ENCODE measurements at regions not wholly inside any gene's neighbourhood (a gene's known extent, or its start where the extent isn't known, plus 50 kb on each side); places are given as distances from the start of the nearest gene placed in this dataset.
A peak's percentile ranks its signal among the peaks of the same experiment; 100 is the strongest.

GRCh38 chr12:127293507-127294310 lies 973.3 kb upstream of the TMEM132C start:
- TF ChIP-seq, protein P1, sequence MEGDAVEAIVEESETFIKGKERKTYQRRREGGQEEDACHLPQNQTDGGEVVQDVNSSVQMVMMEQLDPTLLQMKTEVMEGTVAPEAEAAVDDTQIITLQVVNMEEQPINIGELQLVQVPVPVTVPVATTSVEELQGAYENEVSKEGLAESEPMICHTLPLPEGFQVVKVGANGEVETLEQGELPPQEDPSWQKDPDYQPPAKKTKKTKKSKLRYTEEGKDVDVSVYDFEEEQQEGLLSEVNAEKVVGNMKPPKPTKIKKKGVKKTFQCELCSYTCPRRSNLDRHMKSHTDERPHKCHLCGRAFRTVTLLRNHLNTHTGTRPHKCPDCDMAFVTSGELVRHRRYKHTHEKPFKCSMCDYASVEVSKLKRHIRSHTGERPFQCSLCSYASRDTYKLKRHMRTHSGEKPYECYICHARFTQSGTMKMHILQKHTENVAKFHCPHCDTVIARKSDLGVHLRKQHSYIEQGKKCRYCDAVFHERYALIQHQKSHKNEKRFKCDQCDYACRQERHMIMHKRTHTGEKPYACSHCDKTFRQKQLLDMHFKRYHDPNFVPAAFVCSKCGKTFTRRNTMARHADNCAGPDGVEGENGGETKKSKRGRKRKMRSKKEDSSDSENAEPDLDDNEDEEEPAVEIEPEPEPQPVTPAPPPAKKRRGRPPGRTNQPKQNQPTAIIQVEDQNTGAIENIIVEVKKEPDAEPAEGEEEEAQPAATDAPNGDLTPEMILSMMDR (conservative IDR thresholded peaks at IDR 0.05 in 1 of 2, IDR thresholded peaks at IDR 0.05 in 1 of 2; ENCODE audit: extremely low read depth in 1 of 2, insufficient read depth in 1 of 2, low read depth in 1 of 2, low read length in 2 of 2) = peak; percentile 98 to 99
- TF ChIP-seq EZH2 (IDR thresholded peaks at IDR 0.05; ENCODE audit: borderline replicate concordance, low read length) = no peak

Data from mammary epithelial cell (primary cell).